A673 (cell line): ENCODE measurements at regions not wholly inside any gene's neighbourhood (a gene's known extent, or its start where the extent isn't known, plus 50 kb on each side); places are given as distances from the start of the nearest gene placed in this dataset.

Source experiments
- BruUV-seq: library from RNA; stranded (reverse); fragments of 400-500 nt; replicated peaks from 2 replicates; lab custom pipeline; 2021; lab: Mats Ljungman, UMichigan
- CTCF ChIA-PET: fragments of 300-600 bp; sonication (Branson Sonifier 250); formaldehyde crosslinking; loops from one replicate; lab custom pipeline; 2022; ENCODE audit warnings: antibody characterized with exemption; lab: Charles Lee
- POLR2A ChIA-PET: fragments of 300-600 bp; sonication (Branson Sonifier 250); formaldehyde crosslinking; loops from one replicate; lab custom pipeline; 2022; ENCODE audit warnings: antibody characterized with exemption; ENCODE audit not compliant: low non-redundant PET; lab: Charles Lee
- DNase-seq: peaks from one replicate; pipeline ENCODE4 v3.0.0-alpha.2; 2015; ENCODE audit warnings: low spot score
- H3K27ac ChIP-seq: fragments of 200-600 bp; sonication (generic); 2 replicates; pipeline ENCODE4 v1.5.1; 2016; ENCODE audit warnings: mixed run types, low read depth, mild to moderate bottlenecking, mixed read lengths, antibody characterized with exemption, low read length; ENCODE audit not compliant: poor library complexity, severe bottlenecking
- H3K27me3 ChIP-seq: fragments of 200-600 bp; sonication (generic); replicated peaks from 2 replicates; pipeline ENCODE4 v1.6.1; 2017; ENCODE audit warnings: mixed run types, low read depth, mild to moderate bottlenecking, mixed read lengths, antibody characterized with exemption, low read length; ENCODE audit not compliant: insufficient read depth, poor library complexity
- H3K36me3 ChIP-seq: fragments of 200-600 bp; sonication (generic); 2 replicates; pipeline ENCODE4 v1.6.1; 2016; ENCODE audit warnings: mixed run types, mild to moderate bottlenecking, mixed read lengths, antibody characterized with exemption, low read length; ENCODE audit not compliant: insufficient read depth, poor library complexity, severe bottlenecking
- H3K4me1 ChIP-seq: fragments of 200-600 bp; sonication (generic); 2 replicates; pipeline ENCODE4 v1.6.1; 2017; ENCODE audit warnings: mixed run types, mild to moderate bottlenecking, mixed read lengths, antibody characterized with exemption, low read length; ENCODE audit not compliant: insufficient read depth, poor library complexity, severe bottlenecking
- H3K4me3 ChIP-seq: fragments of 200-600 bp; sonication (generic); 2 replicates; pipeline ENCODE4 v1.5.1; 2016; ENCODE audit warnings: low read depth, mixed run types, mild to moderate bottlenecking, mixed read lengths, low read length; ENCODE audit not compliant: poor library complexity, severe bottlenecking
- H3K9me3 ChIP-seq: fragments of 200-600 bp; sonication (generic); 2 replicates; pipeline ENCODE4 v1.6.1; 2016; ENCODE audit warnings: mixed run types, low read depth, mild to moderate bottlenecking, mixed read lengths, antibody characterized with exemption, low read length; ENCODE audit not compliant: poor library complexity, severe bottlenecking
- CTCF ChIP-seq: fragments of 300-800, 200-600 bp; sonication (generic); conservative IDR thresholded peaks from 2 replicates; pipeline ENCODE4 v1.5.1; 2017; ENCODE audit warnings: low read depth, mild to moderate bottlenecking, antibody characterized with exemption, low read length, moderate library complexity, mixed read lengths
- EZH2 ChIP-seq: fragments of 200-600 bp; sonication (generic); IDR thresholded peaks from 2 replicates; pipeline ENCODE4 v1.6.1; 2017; ENCODE audit warnings: borderline replicate concordance, low read depth, mild to moderate bottlenecking, mixed read lengths, antibody characterized with exemption, low read length; ENCODE audit not compliant: poor library complexity, severe bottlenecking
- intact Hi-C: fragments of 100-400 bp; cut with micrococcal nuclease; formaldehyde crosslinking; loops from one replicate; pipeline ENCODE4 v1.10.0; 2022; ENCODE audit not compliant: unreplicated experiment

- Histone ChIP-seq H3K27ac (no peak overlapping the region), H3K27me3 (no peaks in the 10 kb centered on the region), H3K4me1 (peaks cover 13% of the 10 kb centered on the region), H3K9me3 (no peaks in the 10 kb centered on the region), H3K36me3 (no peaks in the 10 kb centered on the region), H3K4me3 (no peak overlapping the region)
- no TSS peak for BruUV-seq
- POLR2A ChIA-PET: no interaction called here
- DNase-seq: no peak
- intact Hi-C loops: loop anchor here (5.0 kb wide), 1 partner anchor 162 kb away; no protein-coding TSS in a partner anchor
- CTCF ChIA-PET: no interaction called here
- TF ChIP-seq CTCF: no peak
Observed at GRCh38 chr10:31599626-31600504, 280.8 kb downstream of the ZEB1 start.

- intact Hi-C loops: no loop called here
- H3K27ac ChIP-seq: no peak overlapping the region
- no peaks in the 10 kb centered on the region for H3K4me1 ChIP-seq
- H3K36me3 ChIP-seq: no peaks in the 10 kb centered on the region
- H3K27me3 ChIP-seq: no peaks in the 10 kb centered on the region
- POLR2A ChIA-PET: no interaction called here
- no peak overlapping the region for H3K4me3 ChIP-seq
- no peak for DNase-seq
- TF ChIP-seq EZH2: no peak
- TF ChIP-seq CTCF: no peak
- CTCF ChIA-PET: no interaction called here
- no peaks in the 10 kb centered on the region for H3K9me3 ChIP-seq
- BruUV-seq: no TSS peak
Observed at GRCh38 chr10:31596765-31597164, 277.7 kb downstream of the ZEB1 start.

GRCh38 chr10:31595992-31596391 is 277.0 kb downstream of the ZEB1 start:
- intact Hi-C loops: no loop called here
- Histone ChIP-seq H3K36me3 (no peaks in the 10 kb centered on the region), H3K4me3 (no peak overlapping the region), H3K4me1 (no peaks in the 10 kb centered on the region), H3K27ac (no peak overlapping the region), H3K9me3 (no peaks in the 10 kb centered on the region), H3K27me3 (no peaks in the 10 kb centered on the region)
- POLR2A ChIA-PET: no interaction called here
- no peak for DNase-seq
- CTCF ChIA-PET: no interaction called here
- TF ChIP-seq CTCF (no peak), EZH2 (no peak)
- no TSS peak for BruUV-seq
